Liver (tissue), 8 donors: ENCODE measurements at regions not wholly inside any gene's neighbourhood (a gene's known extent, or its start where the extent isn't known, plus 50 kb on each side); places are given as distances from the start of the nearest gene placed in this dataset.

ENCODE experiments used
- DNase-seq: peaks from one replicate; pipeline ENCODE4 v3.0.0-alpha.2; 2017; ENCODE audit warnings: low spot score
- H3K27ac ChIP-seq, 2 donors: one replicate each; pipeline ENCODE4 v1.7.0; 2013; ENCODE audit warnings: inconsistent platforms in 2 of 2, low read length in 2 of 2, control low read depth in 1 of 2, low read depth in 1 of 2, mild to moderate bottlenecking in 1 of 2
- H3K27me3 ChIP-seq, 4 donors: one replicate each; pipeline versions ENCODE4 v1.6.1 to v1.7.0; 2013; ENCODE audit warnings: low read length in 3 of 4, inconsistent platforms in 1 of 4, mild to moderate bottlenecking in 1 of 4, moderate library complexity in 1 of 4; ENCODE audit not compliant: control insufficient read depth in 4 of 4, insufficient read depth in 4 of 4
- H3K36me3 ChIP-seq, 4 donors: one replicate each; pipeline versions ENCODE4 v1.6.1 to v1.7.0; 2013; ENCODE audit warnings: low read length in 3 of 4, mild to moderate bottlenecking in 3 of 4, low read depth in 1 of 4, moderate library complexity in 1 of 4; ENCODE audit not compliant: control insufficient read depth in 4 of 4, insufficient read depth in 3 of 4
- H3K4me1 ChIP-seq, 4 donors: one replicate each; pipeline versions ENCODE4 v1.6.1 to v1.7.0; 2013; ENCODE audit warnings: low read length in 3 of 4, mild to moderate bottlenecking in 3 of 4, moderate library complexity in 1 of 4; ENCODE audit not compliant: control insufficient read depth in 4 of 4, insufficient read depth in 4 of 4
- H3K4me3 ChIP-seq, 3 donors: one replicate each; pipeline versions ENCODE4 v1.6.1 to v1.7.0; 2013; ENCODE audit warnings: low read length in 3 of 3, control low read depth in 1 of 3, low read depth in 1 of 3, mild to moderate bottlenecking in 1 of 3
- H3K9ac ChIP-seq, 2 donors: one replicate each; pipeline ENCODE4 v1.7.0; 2013; ENCODE audit warnings: low read length in 2 of 2, mild to moderate bottlenecking in 2 of 2, moderate library complexity in 2 of 2, control low read depth in 1 of 2, low read depth in 1 of 2
- H3K9me3 ChIP-seq, 4 donors: one replicate each; pipeline versions ENCODE4 v1.6.1 to v1.7.0; 2013; ENCODE audit warnings: low read length in 3 of 4; ENCODE audit not compliant: control insufficient read depth in 4 of 4
- ATF3 ChIP-seq: IDR thresholded peaks from 2 replicates; pipeline ENCODE4 v1.6.1; 2016; ENCODE audit warnings: antibody characterized with exemption
- CTCF ChIP-seq: fragments of 150-350 bp; IDR thresholded peaks from 2 replicates; pipeline ENCODE4 v1.5.1; 2017; ENCODE audit warnings: improper control_type of control experiment, low read depth, low read length; ENCODE audit not compliant: missing input control
- EGR1 ChIP-seq, 2 donors: IDR thresholded peaks; 2 replicates each; pipeline ENCODE4 v1.6.1; 2016 to 2018; ENCODE audit warnings: antibody characterized with exemption in 2 of 2, low read depth in 2 of 2
- FOXA1 ChIP-seq: IDR thresholded peaks from 2 replicates; pipeline ENCODE4 v1.6.1; 2016; ENCODE audit warnings: antibody characterized with exemption
- FOXA2 ChIP-seq: IDR thresholded peaks from 2 replicates; pipeline ENCODE4 v1.6.1; 2016; ENCODE audit warnings: antibody characterized with exemption
- GABPA ChIP-seq, 2 donors: IDR thresholded peaks in 1 of 2; conservative IDR thresholded peaks in 1 of 2; 2 replicates each; pipeline ENCODE4 v1.6.1; 2016; ENCODE audit warnings: antibody characterized with exemption in 2 of 2, mild to moderate bottlenecking in 1 of 2, moderate library complexity in 1 of 2
- HNF4A ChIP-seq, 2 donors: conservative IDR thresholded peaks; 2 replicates each; pipeline ENCODE4 v1.6.1; 2016; ENCODE audit warnings: antibody characterized with exemption in 2 of 2, mild to moderate bottlenecking in 2 of 2
- HNF4G ChIP-seq: IDR thresholded peaks from 2 replicates; pipeline ENCODE4 v1.6.1; 2016; ENCODE audit warnings: antibody characterized with exemption
- JUND ChIP-seq, 2 donors: IDR thresholded peaks; 2 replicates each; pipeline ENCODE4 v1.6.1; 2016; ENCODE audit warnings: antibody characterized with exemption in 2 of 2
- MAX ChIP-seq: IDR thresholded peaks from 2 replicates; pipeline ENCODE4 v1.6.1; 2016; ENCODE audit warnings: antibody characterized with exemption
- NR2F2 ChIP-seq: IDR thresholded peaks from 2 replicates; pipeline ENCODE4 v1.6.1; 2016; ENCODE audit warnings: antibody characterized with exemption
- RAD21 ChIP-seq, 2 donors: IDR thresholded peaks; 2 replicates each; pipeline ENCODE4 v1.6.1; 2016; ENCODE audit warnings: antibody characterized with exemption in 2 of 2, mild to moderate bottlenecking in 2 of 2
- REST ChIP-seq: IDR thresholded peaks from 2 replicates; pipeline ENCODE4 v1.6.1; 2016; ENCODE audit warnings: antibody characterized with exemption, mild to moderate bottlenecking
- RXRA ChIP-seq, 2 donors: IDR thresholded peaks; 2 replicates each; pipeline ENCODE4 v1.6.1; 2017 to 2018; ENCODE audit warnings: antibody characterized with exemption in 2 of 2, mild to moderate bottlenecking in 1 of 2
- SP1 ChIP-seq: IDR thresholded peaks from 2 replicates; pipeline ENCODE4 v1.6.1; 2018; ENCODE audit warnings: antibody characterized with exemption, mild to moderate bottlenecking
- TAF1 ChIP-seq: conservative IDR thresholded peaks from 2 replicates; pipeline ENCODE4 v1.6.1; 2016; ENCODE audit warnings: antibody characterized with exemption, mild to moderate bottlenecking
- YY1 ChIP-seq: IDR thresholded peaks from 2 replicates; pipeline ENCODE4 v1.6.1; 2016; ENCODE audit warnings: antibody characterized with exemption, mild to moderate bottlenecking
- ZBTB33 ChIP-seq: IDR thresholded peaks from 2 replicates; pipeline ENCODE4 v1.6.1; 2016; ENCODE audit warnings: antibody characterized with exemption
- WGBS: extraction: QIAGEN DNeasy Blood & Tissue Kit; methylation state at CpG from one replicate; pipeline ENCODE4 v1.1.7; 2013; 5-methylcytosine and 5-hydroxymethylcytosine counted together
- donor health status: healthy.
- donor health status: healthy.
- donor health status: healthy.
- donor health status: healthy.
- donor health status: healthy.

GRCh38 chr2:220814441-220814840 lies 757.7 kb downstream of the EPHA4 start:
- no peak for DNase-seq
- no peak overlapping the region for H3K4me3 ChIP-seq
- no peaks in the 10 kb centered on the region for H3K36me3 ChIP-seq
- no peaks in the 10 kb centered on the region for H3K4me1 ChIP-seq
- no peaks in the 10 kb centered on the region for H3K9me3 ChIP-seq
- TF ChIP-seq SP1 (no peak), REST (no peak), ATF3 (no peak), NR2F2 (no peak), TAF1 (no peak), HNF4A (conservative IDR thresholded peaks at IDR 0.05) (no peak), JUND (IDR thresholded peaks at IDR 0.05) (no peak), FOXA1 (no peak), MAX (no peak)
- H3K27ac ChIP-seq, result no peak overlapping the region
- 54% methylated on average over 4 of the region's 4 CpGs for WGBS
- no peak overlapping the region for H3K9ac ChIP-seq
- H3K27me3 ChIP-seq, result no peaks in the 10 kb centered on the region

- Histone ChIP-seq H3K4me1 (no peaks in the 10 kb centered on the region), H3K9me3 (no peaks in the 10 kb centered on the region), H3K27ac (no peak overlapping the region), H3K27me3 (no peaks in the 10 kb centered on the region), H3K4me3 (no peak overlapping the region), H3K9ac (no peak overlapping the region), H3K36me3 (no peaks in the 10 kb centered on the region)
- 79% methylated on average over 2 of the region's 2 CpGs for WGBS
- TF ChIP-seq ZBTB33 (no peak), YY1 (no peak), NR2F2 (no peak), RXRA (IDR thresholded peaks at IDR 0.05) (no peak), JUND (IDR thresholded peaks at IDR 0.05) (no peak), GABPA (IDR thresholded peaks at IDR 0.05 in 1 of 2, conservative IDR thresholded peaks at IDR 0.05 in 1 of 2) (no peak), FOXA2 (no peak), TAF1 (no peak), HNF4A (conservative IDR thresholded peaks at IDR 0.05) (no peak), ATF3 (no peak), REST (no peak), MAX (no peak), EGR1 (IDR thresholded peaks at IDR 0.05; ENCODE audit: low read depth in 2 of 2) (no peak), HNF4G (no peak), SP1 (no peak), CTCF (no peak), RAD21 (IDR thresholded peaks at IDR 0.05) (no peak), FOXA1 (no peak)
- no peak for DNase-seq
Observed at GRCh38 chr2:220815698-220816097, 756.4 kb downstream of the EPHA4 start.
